EL (cell line): ENCODE measurements at regions not wholly inside any gene's neighbourhood (a gene's known extent, or its start where the extent isn't known, plus 50 kb on each side); places are given as distances from the start of the nearest gene placed in this dataset.

Experiments
- DNase-seq: peaks from one replicate; pipeline ENCODE4 v3.0.0-alpha.2; 2016

DNA sequence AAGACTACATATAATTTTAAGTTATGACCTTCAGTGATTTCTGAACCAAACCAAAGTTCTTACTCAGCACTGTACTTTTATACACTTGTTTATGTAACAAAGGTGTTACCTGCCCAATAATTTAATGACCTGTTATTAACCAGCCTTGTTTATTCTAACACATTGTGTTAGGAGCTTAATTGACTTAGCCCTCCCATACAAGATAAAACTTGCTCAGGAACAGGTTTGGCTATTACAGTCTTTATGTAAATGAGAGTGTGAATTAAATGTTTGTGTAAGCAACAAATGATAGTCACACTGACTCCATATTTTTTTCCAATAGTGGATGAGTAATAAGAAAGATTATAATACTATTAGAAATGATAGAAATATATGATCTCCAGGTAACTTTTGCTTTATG, 51.8 kb upstream of the MYCBP2 start:
- DNase-seq: no peak

DNA sequence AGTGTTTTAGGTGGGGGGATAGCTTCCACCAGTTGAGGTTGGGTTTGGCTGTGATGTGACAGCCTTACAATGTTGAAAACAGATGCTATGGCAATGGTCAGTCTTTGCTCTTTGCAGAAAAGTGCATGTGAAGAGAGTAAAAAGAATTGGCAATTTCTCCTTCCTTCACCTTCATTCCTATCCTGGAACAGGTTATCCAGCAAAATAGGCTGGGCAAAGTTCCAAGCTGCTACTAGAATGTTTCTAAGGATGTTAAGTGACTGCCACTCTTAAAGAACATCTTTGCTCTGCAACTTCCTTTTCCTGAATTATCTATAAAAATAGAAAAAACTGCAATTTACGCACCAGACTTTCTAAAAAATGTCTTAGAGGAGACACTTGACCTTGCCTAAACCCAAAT, 50.1 kb upstream of the MYCBP2 start:
- no peak for DNase-seq
